ENCODE measurements at regions not wholly inside any gene's neighbourhood (a gene's known extent, or its start where the extent isn't known, plus 50 kb on each side); places are given as distances from the start of the nearest gene placed in this dataset.

GRCh38 chr14:71238835-71239234, 331.6 kb downstream of the PCNX1 start:
- TF ChIP-seq EP300 (IDR thresholded peaks at IDR 0.05) (no peak), CTCF (IDR thresholded peaks at IDR 0.05) (no peak)

Measured in sigmoid colon (tissue), 4 donors.